SJCRH30 (cell line): ENCODE measurements at regions not wholly inside any gene's neighbourhood (a gene's known extent, or its start where the extent isn't known, plus 50 kb on each side); places are given as distances from the start of the nearest gene placed in this dataset.

Experiments
- DNase-seq, 2 experiments: peaks; one replicate each; pipeline ENCODE4 v3.0.0-alpha.2; 2015 to 2020
- H3K27ac ChIP-seq: fragments of 250-450 bp; sonication (Bioruptor Pico); 2 replicates; pipeline ENCODE4 v1.5.1; 2020; ENCODE audit warnings: mild to moderate bottlenecking, moderate library complexity
- H3K27me3 ChIP-seq: fragments of 250-450 bp; sonication (Bioruptor Pico); 2 replicates; pipeline ENCODE4 v1.5.1; 2020; ENCODE audit warnings: mild to moderate bottlenecking, moderate library complexity
- H3K36me3 ChIP-seq: fragments of 250-450 bp; sonication (Bioruptor Pico); 2 replicates; pipeline ENCODE4 v1.5.1; 2020; ENCODE audit warnings: mild to moderate bottlenecking, moderate library complexity
- H3K4me1 ChIP-seq: fragments of 250-450 bp; sonication (Bioruptor Pico); 2 replicates; pipeline ENCODE4 v1.5.1; 2020; ENCODE audit warnings: mild to moderate bottlenecking, moderate library complexity
- H3K4me3 ChIP-seq: fragments of 250-450 bp; sonication (Bioruptor Pico); 2 replicates; pipeline ENCODE4 v1.5.1; 2020; ENCODE audit warnings: mild to moderate bottlenecking, moderate library complexity
- H3K9me3 ChIP-seq: fragments of 250-450 bp; sonication (Bioruptor Pico); replicated peaks from 2 replicates; pipeline ENCODE4 v1.5.1; 2020; ENCODE audit warnings: mild to moderate bottlenecking, moderate library complexity

- H3K4me1 ChIP-seq: peaks cover 53% of the 10 kb centered on the region
Observed at GRCh38 chr20:62527781-62528180, 52.0 kb upstream of the GATA5 start.

GRCh38 chr20:62528983-62529891, 53.4 kb upstream of the GATA5 start:
- H3K4me3 ChIP-seq: no peak overlapping the region
- peaks cover 43% of the 10 kb centered on the region for H3K4me1 ChIP-seq
- H3K27me3 ChIP-seq: no peaks in the 10 kb centered on the region
- no peaks in the 10 kb centered on the region for H3K36me3 ChIP-seq
- DNase-seq: no peak
- H3K27ac ChIP-seq: no peak overlapping the region
- no peaks in the 10 kb centered on the region for H3K9me3 ChIP-seq

More at GRCh38 chr20:62527781-62528180, 52.0 kb upstream of the GATA5 start:
- H3K36me3 ChIP-seq: no peaks in the 10 kb centered on the region
- no peak overlapping the region for H3K4me3 ChIP-seq
- H3K9me3 ChIP-seq: no peaks in the 10 kb centered on the region
- no peaks in the 10 kb centered on the region for H3K27me3 ChIP-seq
- no peak overlapping the region for H3K27ac ChIP-seq
- no peak for DNase-seq

GRCh38 chr20:62529896-62530642, 54.3 kb upstream of the GATA5 start:
- H3K27me3 ChIP-seq: no peaks in the 10 kb centered on the region
- H3K27ac ChIP-seq: no peak overlapping the region
- H3K4me3 ChIP-seq: no peak overlapping the region
- no peaks in the 10 kb centered on the region for H3K36me3 ChIP-seq
- peak; percentile 67 to 69 for DNase-seq
- H3K4me1 ChIP-seq: peaks cover 42% of the 10 kb centered on the region
- no peaks in the 10 kb centered on the region for H3K9me3 ChIP-seq

- H3K27ac ChIP-seq: no peak overlapping the region
- peaks cover 47% of the 10 kb centered on the region for H3K4me1 ChIP-seq
- H3K27me3 ChIP-seq: no peaks in the 10 kb centered on the region
- H3K9me3 ChIP-seq: no peaks in the 10 kb centered on the region
- no peaks in the 10 kb centered on the region for H3K36me3 ChIP-seq
- DNase-seq: no peak
- H3K4me3 ChIP-seq: no peak overlapping the region
Observed at GRCh38 chr20:62530643-62531032, 54.8 kb upstream of the GATA5 start.

- no peaks in the 10 kb centered on the region for H3K9me3 ChIP-seq
- H3K36me3 ChIP-seq: no peaks in the 10 kb centered on the region
- peaks cover 53% of the 10 kb centered on the region for H3K4me1 ChIP-seq
- no peaks in the 10 kb centered on the region for H3K27me3 ChIP-seq
- no peak overlapping the region for H3K4me3 ChIP-seq
- H3K27ac ChIP-seq: no peak overlapping the region
- no peak for DNase-seq
Observed at GRCh38 chr20:62531046-62531838, 55.4 kb upstream of the GATA5 start.

GRCh38 chr20:62532921-62533320, 57.1 kb upstream of the GATA5 start:
- Histone ChIP-seq H3K27me3 (no peaks in the 10 kb centered on the region), H3K36me3 (no peaks in the 10 kb centered on the region), H3K4me1 (peaks cover 52% of the 10 kb centered on the region), H3K4me3 (no peak overlapping the region), H3K9me3 (no peaks in the 10 kb centered on the region), H3K27ac (no peak overlapping the region)
- no peak for DNase-seq

GRCh38 chr20:62533591-62534495, 58.0 kb upstream of the GATA5 start:
- peak overlapping the region; percentile 5; the same call in 1 of the 2 replicates for H3K27ac ChIP-seq
- H3K9me3 ChIP-seq: no peaks in the 10 kb centered on the region
- H3K4me3 ChIP-seq: no peak overlapping the region
- peaks cover 49% of the 10 kb centered on the region for H3K4me1 ChIP-seq
- H3K27me3 ChIP-seq: no peaks in the 10 kb centered on the region
- peak; percentile 65 to 73 for DNase-seq
- no peaks in the 10 kb centered on the region for H3K36me3 ChIP-seq

GRCh38 chr20:62534526-62535221, 58.9 kb upstream of the GATA5 start:
- DNase-seq: no peak
- no peak overlapping the region for H3K4me3 ChIP-seq
- no peaks in the 10 kb centered on the region for H3K27me3 ChIP-seq
- peak overlapping the region; percentile 5; the same call in 1 of the 2 replicates for H3K27ac ChIP-seq
- no peaks in the 10 kb centered on the region for H3K9me3 ChIP-seq
- peaks cover 47% of the 10 kb centered on the region for H3K4me1 ChIP-seq
- H3K36me3 ChIP-seq: no peaks in the 10 kb centered on the region

GRCh38 chr20:62535282-62535811, 59.6 kb upstream of the GATA5 start:
- no peak for DNase-seq
- Histone ChIP-seq H3K4me3 (no peak overlapping the region), H3K27ac (no peak overlapping the region), H3K27me3 (no peaks in the 10 kb centered on the region), H3K4me1 (peaks cover 45% of the 10 kb centered on the region), H3K36me3 (no peaks in the 10 kb centered on the region), H3K9me3 (no peaks in the 10 kb centered on the region)

- Histone ChIP-seq H3K4me1 (peaks cover 39% of the 10 kb centered on the region), H3K4me3 (no peak overlapping the region), H3K9me3 (no peaks in the 10 kb centered on the region)
Observed at GRCh38 chr20:62535964-62536363, 60.2 kb upstream of the GATA5 start.

GRCh38 chr20:62536871-62537401, 61.1 kb upstream of the GATA5 start:
- H3K27ac ChIP-seq: no peak overlapping the region
- no peaks in the 10 kb centered on the region for H3K27me3 ChIP-seq
- H3K36me3 ChIP-seq: no peaks in the 10 kb centered on the region
- peaks cover 34% of the 10 kb centered on the region for H3K4me1 ChIP-seq
- H3K4me3 ChIP-seq: no peak overlapping the region
- H3K9me3 ChIP-seq: no peaks in the 10 kb centered on the region
- no peak for DNase-seq

More at GRCh38 chr20:62535964-62536363, 60.2 kb upstream of the GATA5 start:
- Histone ChIP-seq H3K27ac (no peak overlapping the region), H3K36me3 (no peaks in the 10 kb centered on the region), H3K27me3 (no peaks in the 10 kb centered on the region)
- DNase-seq: peak; percentile 62 to 70

GRCh38 chr20:62537649-62538292, 62.0 kb upstream of the GATA5 start:
- Histone ChIP-seq H3K4me1 (peaks cover 34% of the 10 kb centered on the region), H3K27me3 (no peaks in the 10 kb centered on the region), H3K27ac (no peak overlapping the region), H3K9me3 (no peaks in the 10 kb centered on the region), H3K36me3 (no peaks in the 10 kb centered on the region), H3K4me3 (no peak overlapping the region)
- no peak for DNase-seq
